ENCODE measurements at regions not wholly inside any gene's neighbourhood (a gene's known extent, or its start where the extent isn't known, plus 50 kb on each side); places are given as distances from the start of the nearest gene placed in this dataset.

DNA sequence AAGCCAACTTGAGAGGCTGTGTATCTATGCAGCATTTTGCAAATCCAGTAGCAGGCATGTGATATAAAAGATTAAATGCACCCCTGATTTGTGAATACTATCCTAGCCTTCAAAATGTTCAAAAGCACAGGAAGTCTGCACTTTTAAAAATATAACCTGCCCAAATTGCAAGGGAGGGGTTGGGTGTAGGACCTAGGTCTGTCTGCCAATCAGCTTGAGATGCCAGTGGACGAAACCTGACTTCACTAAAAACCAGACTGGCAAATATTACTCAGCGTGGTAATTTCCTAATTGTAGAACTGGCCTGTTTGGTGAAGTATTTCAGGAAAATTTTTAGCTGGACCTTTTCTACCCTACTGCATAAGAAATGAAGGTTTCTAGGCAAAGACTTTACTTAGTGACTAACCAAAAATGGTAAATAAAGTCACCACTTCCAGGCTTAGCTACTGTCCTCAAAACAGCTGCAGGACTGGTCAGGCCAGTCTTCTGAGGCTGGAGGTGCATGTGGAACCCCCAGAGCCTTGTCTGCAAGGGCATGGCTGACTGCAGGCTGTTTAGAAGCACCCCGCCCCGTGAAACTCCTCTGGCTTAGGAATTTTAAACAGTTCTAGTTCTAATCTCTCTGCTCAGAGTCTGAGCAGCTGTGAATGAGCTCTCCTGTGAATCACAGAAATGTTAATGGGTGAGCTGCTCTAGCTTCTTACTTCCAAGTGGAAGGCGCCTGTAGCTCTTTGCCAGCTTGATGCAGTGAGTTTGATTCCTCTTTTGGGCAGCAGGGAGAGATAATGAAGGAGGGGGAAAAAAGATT lies 104.4 kb upstream of the ESR1 start:
- TF ChIP-seq PKNOX1 (IDR thresholded peaks at IDR 0.05) = no peak
- TF ChIP-seq ZNF384 (IDR thresholded peaks at IDR 0.05) = no peak
- TF ChIP-seq HDGF (IDR thresholded peaks at IDR 0.05; ENCODE audit: borderline replicate concordance) = no peak
- no peak for TF ChIP-seq ELF4 (IDR thresholded peaks at IDR 0.05)
